Neural progenitor cell (in vitro differentiated cells): ENCODE measurements at regions not wholly inside any gene's neighbourhood (a gene's known extent, or its start where the extent isn't known, plus 50 kb on each side); places are given as distances from the start of the nearest gene placed in this dataset.

ENCODE experiments used
- DNase-seq: peaks from one replicate; pipeline ENCODE4 v3.0.0-alpha.2; 2016; ENCODE audit warnings: low spot score
- H2AFZ ChIP-seq: fragments of 200-600 bp; sonication (generic); replicated peaks from 2 replicates; pipeline ENCODE4 v1.6.1; 2016; ENCODE audit warnings: antibody characterized with exemption
- H3F3A ChIP-seq: fragments of 200-600 bp; sonication (generic); 2 replicates; pipeline ENCODE4 v1.6.1; 2016; ENCODE audit warnings: antibody characterized with exemption, low read depth
- H3K27ac ChIP-seq: fragments of 200-600 bp; sonication (generic); 2 replicates; pipeline ENCODE4 v1.5.1; 2016; ENCODE audit warnings: mild to moderate bottlenecking
- H3K27me3 ChIP-seq: fragments of 200-600 bp; sonication (generic); 2 replicates; pipeline ENCODE4 v1.6.1; 2016; ENCODE audit warnings: mild to moderate bottlenecking, moderate library complexity
- H3K36me3 ChIP-seq: fragments of 200-600 bp; sonication (generic); 2 replicates; pipeline ENCODE4 v1.5.1; 2016
- H3K4me1 ChIP-seq: fragments of 200-600 bp; sonication (generic); 2 replicates; pipeline ENCODE4 v1.6.1; 2016; ENCODE audit warnings: mixed run types
- H3K4me2 ChIP-seq: fragments of 200-600 bp; sonication (generic); 2 replicates; pipeline ENCODE4 v1.6.1; 2016
- H3K4me3 ChIP-seq: fragments of 200-600 bp; sonication (generic); 2 replicates; pipeline ENCODE4 v1.5.1; 2016
- H3K79me2 ChIP-seq: fragments of 200-600 bp; sonication (generic); 2 replicates; pipeline ENCODE4 v1.6.1; 2016; ENCODE audit warnings: low read depth
- H3K9ac ChIP-seq: fragments of 200-600 bp; sonication (generic); 2 replicates; pipeline ENCODE4 v1.6.1; 2016
- H3K9me3 ChIP-seq: fragments of 200-600 bp; sonication (generic); 2 replicates; pipeline ENCODE4 v1.5.1; 2016; ENCODE audit warnings: low read depth
- H4K20me1 ChIP-seq: fragments of 200-600 bp; sonication (generic); 2 replicates; pipeline ENCODE4 v1.6.1; 2016; ENCODE audit warnings: low read depth
- H3K27ac Mint-ChIP-seq: 3 replicates; pipeline ENCODE4 v1.8.0; 2021; ENCODE audit warnings: mixed read lengths
- H3K27me3 Mint-ChIP-seq: 2 replicates; pipeline ENCODE4 v1.8.0; 2022; ENCODE audit warnings: low read depth, mild to moderate bottlenecking, inconsistent platforms, moderate library complexity, mixed read lengths; ENCODE audit not compliant: insufficient read depth
- H3K36me3 Mint-ChIP-seq: 3 replicates; pipeline ENCODE4 v1.8.0; 2021; ENCODE audit warnings: mixed read lengths
- H3K4me1 Mint-ChIP-seq: 3 replicates; pipeline ENCODE4 v1.8.0; 2021; ENCODE audit warnings: mixed read lengths
- H3K4me3 Mint-ChIP-seq: 3 replicates; pipeline ENCODE4 v1.8.0; 2021; ENCODE audit warnings: mild to moderate bottlenecking, moderate library complexity, mixed read lengths
- H3K9me3 Mint-ChIP-seq: 3 replicates; pipeline ENCODE4 v1.8.0; 2020; ENCODE audit warnings: mixed read lengths
- EZH2 ChIP-seq: fragments of 200-600 bp; sonication (generic); IDR thresholded peaks from 2 replicates; pipeline ENCODE4 v1.6.1; 2017; ENCODE audit warnings: antibody characterized with exemption, mild to moderate bottlenecking, moderate library complexity
- EZH2phosphoT487 ChIP-seq: fragments of 200-600 bp; sonication (generic); IDR thresholded peaks from 2 replicates; pipeline ENCODE4 v1.6.1; 2017; ENCODE audit warnings: antibody characterized with exemption
- TF ChIP-seq, protein P1 (sequence below): fragments of 200-600 bp; sonication (generic); IDR thresholded peaks from 2 replicates; pipeline ENCODE4 v1.5.1; 2017; ENCODE audit warnings: antibody characterized with exemption, mild to moderate bottlenecking

DNA sequence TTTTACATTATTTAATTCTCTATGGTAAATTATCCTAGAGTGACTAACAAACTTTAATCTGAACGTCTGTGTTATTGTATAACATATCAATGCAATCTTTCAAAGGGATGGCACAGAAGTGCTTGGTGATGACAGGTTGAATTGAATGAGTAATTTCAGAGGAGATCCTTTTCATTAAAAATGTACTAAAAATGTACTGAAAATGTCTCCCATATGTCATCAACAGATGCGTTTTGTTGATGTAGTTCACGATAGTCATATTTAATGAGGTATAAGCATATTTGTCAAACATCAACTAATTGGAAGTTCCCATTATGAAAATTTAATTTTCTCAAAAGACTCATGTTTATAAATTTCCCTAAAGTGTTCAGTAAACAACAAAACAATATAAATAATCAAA, 1434.7 kb upstream of the PCDH20 start:
- H3K27ac ChIP-seq = no peak overlapping the region
- no peak overlapping the region for H3K27ac Mint-ChIP-seq
- no peak for DNase-seq
- H3K4me1 Mint-ChIP-seq = no peaks in the 10 kb centered on the region
- H3K4me3 ChIP-seq = no peak overlapping the region
- no peaks in the 10 kb centered on the region for H3K9me3 Mint-ChIP-seq
- H3K9me3 ChIP-seq = no peaks in the 10 kb centered on the region
- H3K4me3 Mint-ChIP-seq = no peak overlapping the region
- no peaks in the 10 kb centered on the region for H3K36me3 Mint-ChIP-seq
- no peaks in the 10 kb centered on the region for H4K20me1 ChIP-seq
- no peak for TF ChIP-seq EZH2
- no peak for TF ChIP-seq EZH2phosphoT487
- TF ChIP-seq, protein P1, sequence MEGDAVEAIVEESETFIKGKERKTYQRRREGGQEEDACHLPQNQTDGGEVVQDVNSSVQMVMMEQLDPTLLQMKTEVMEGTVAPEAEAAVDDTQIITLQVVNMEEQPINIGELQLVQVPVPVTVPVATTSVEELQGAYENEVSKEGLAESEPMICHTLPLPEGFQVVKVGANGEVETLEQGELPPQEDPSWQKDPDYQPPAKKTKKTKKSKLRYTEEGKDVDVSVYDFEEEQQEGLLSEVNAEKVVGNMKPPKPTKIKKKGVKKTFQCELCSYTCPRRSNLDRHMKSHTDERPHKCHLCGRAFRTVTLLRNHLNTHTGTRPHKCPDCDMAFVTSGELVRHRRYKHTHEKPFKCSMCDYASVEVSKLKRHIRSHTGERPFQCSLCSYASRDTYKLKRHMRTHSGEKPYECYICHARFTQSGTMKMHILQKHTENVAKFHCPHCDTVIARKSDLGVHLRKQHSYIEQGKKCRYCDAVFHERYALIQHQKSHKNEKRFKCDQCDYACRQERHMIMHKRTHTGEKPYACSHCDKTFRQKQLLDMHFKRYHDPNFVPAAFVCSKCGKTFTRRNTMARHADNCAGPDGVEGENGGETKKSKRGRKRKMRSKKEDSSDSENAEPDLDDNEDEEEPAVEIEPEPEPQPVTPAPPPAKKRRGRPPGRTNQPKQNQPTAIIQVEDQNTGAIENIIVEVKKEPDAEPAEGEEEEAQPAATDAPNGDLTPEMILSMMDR = no peak
- no peaks in the 10 kb centered on the region for H3K27me3 Mint-ChIP-seq
- no peak overlapping the region for H2AFZ ChIP-seq
- no peaks in the 10 kb centered on the region for H3K27me3 ChIP-seq
- no peaks in the 10 kb centered on the region for H3K4me1 ChIP-seq
- no peaks in the 10 kb centered on the region for H3K79me2 ChIP-seq
- no peaks in the 10 kb centered on the region for H3F3A ChIP-seq
- H3K36me3 ChIP-seq = no peaks in the 10 kb centered on the region
- no peak overlapping the region for H3K4me2 ChIP-seq
- H3K9ac ChIP-seq = no peak overlapping the region

GRCh38 chr13:62847520-62847919, 1431.9 kb upstream of the PCDH20 start:
- no peak overlapping the region for H3K4me3 ChIP-seq
- Mint-ChIP-seq H3K27me3 (no peaks in the 10 kb centered on the region), H3K4me1 (no peaks in the 10 kb centered on the region), H3K36me3 (no peaks in the 10 kb centered on the region), H3K9me3 (no peaks in the 10 kb centered on the region), H3K27ac (no peak overlapping the region), H3K4me3 (no peak overlapping the region)
- H3K79me2 ChIP-seq = no peaks in the 10 kb centered on the region
- H3K4me2 ChIP-seq = no peak overlapping the region
- no peaks in the 10 kb centered on the region for H3K36me3 ChIP-seq
- no peaks in the 10 kb centered on the region for H3F3A ChIP-seq
- H3K9ac ChIP-seq = no peak overlapping the region
- no peak overlapping the region for H2AFZ ChIP-seq
- no peaks in the 10 kb centered on the region for H3K9me3 ChIP-seq
- TF ChIP-seq, protein P1 = no peak
- TF ChIP-seq EZH2 (no peak), EZH2phosphoT487 (no peak)
- H4K20me1 ChIP-seq = no peaks in the 10 kb centered on the region
- H3K27ac ChIP-seq = no peak overlapping the region
- H3K27me3 ChIP-seq = no peaks in the 10 kb centered on the region
- H3K4me1 ChIP-seq = no peaks in the 10 kb centered on the region
- DNase-seq = no peak

GRCh38 chr13:62846302-62846701, 1430.7 kb upstream of the PCDH20 start:
- Histone ChIP-seq H3K27me3 (no peaks in the 10 kb centered on the region), H3K4me3 (no peak overlapping the region), H2AFZ (no peak overlapping the region), H3F3A (no peaks in the 10 kb centered on the region), H3K9ac (no peak overlapping the region), H3K9me3 (no peaks in the 10 kb centered on the region), H4K20me1 (no peaks in the 10 kb centered on the region), H3K79me2 (no peaks in the 10 kb centered on the region), H3K36me3 (no peaks in the 10 kb centered on the region), H3K4me1 (no peaks in the 10 kb centered on the region), H3K27ac (no peak overlapping the region), H3K4me2 (no peak overlapping the region)
- H3K4me1 Mint-ChIP-seq = no peaks in the 10 kb centered on the region
- no peaks in the 10 kb centered on the region for H3K36me3 Mint-ChIP-seq
- no peaks in the 10 kb centered on the region for H3K27me3 Mint-ChIP-seq
- H3K27ac Mint-ChIP-seq = no peak overlapping the region
- H3K4me3 Mint-ChIP-seq = no peak overlapping the region
- no peak for DNase-seq
- TF ChIP-seq, protein P1 = no peak
- no peak for TF ChIP-seq EZH2
- no peak for TF ChIP-seq EZH2phosphoT487
- H3K9me3 Mint-ChIP-seq = no peaks in the 10 kb centered on the region

GRCh38 chr13:62839338-62839737, 1423.7 kb upstream of the PCDH20 start:
- H3K9me3 ChIP-seq = no peaks in the 10 kb centered on the region
- H4K20me1 ChIP-seq = no peaks in the 10 kb centered on the region
- Mint-ChIP-seq H3K36me3 (no peaks in the 10 kb centered on the region), H3K4me1 (no peaks in the 10 kb centered on the region), H3K27ac (no peak overlapping the region), H3K4me3 (no peak overlapping the region), H3K27me3 (no peaks in the 10 kb centered on the region), H3K9me3 (no peaks in the 10 kb centered on the region)
- no peaks in the 10 kb centered on the region for H3K36me3 ChIP-seq
- no peak overlapping the region for H3K9ac ChIP-seq
- no peaks in the 10 kb centered on the region for H3K79me2 ChIP-seq
- no peaks in the 10 kb centered on the region for H3K27me3 ChIP-seq
- no peaks in the 10 kb centered on the region for H3F3A ChIP-seq
- no peak overlapping the region for H2AFZ ChIP-seq
- TF ChIP-seq EZH2 = no peak
- TF ChIP-seq, protein P1 = no peak
- TF ChIP-seq EZH2phosphoT487 = no peak
- DNase-seq = no peak
- no peak overlapping the region for H3K4me2 ChIP-seq
- H3K4me1 ChIP-seq = no peaks in the 10 kb centered on the region
- H3K27ac ChIP-seq = no peak overlapping the region
- H3K4me3 ChIP-seq = no peak overlapping the region
